ENCODE measurements at regions not wholly inside any gene's neighbourhood (a gene's known extent, or its start where the extent isn't known, plus 50 kb on each side); places are given as distances from the start of the nearest gene placed in this dataset.

DNA sequence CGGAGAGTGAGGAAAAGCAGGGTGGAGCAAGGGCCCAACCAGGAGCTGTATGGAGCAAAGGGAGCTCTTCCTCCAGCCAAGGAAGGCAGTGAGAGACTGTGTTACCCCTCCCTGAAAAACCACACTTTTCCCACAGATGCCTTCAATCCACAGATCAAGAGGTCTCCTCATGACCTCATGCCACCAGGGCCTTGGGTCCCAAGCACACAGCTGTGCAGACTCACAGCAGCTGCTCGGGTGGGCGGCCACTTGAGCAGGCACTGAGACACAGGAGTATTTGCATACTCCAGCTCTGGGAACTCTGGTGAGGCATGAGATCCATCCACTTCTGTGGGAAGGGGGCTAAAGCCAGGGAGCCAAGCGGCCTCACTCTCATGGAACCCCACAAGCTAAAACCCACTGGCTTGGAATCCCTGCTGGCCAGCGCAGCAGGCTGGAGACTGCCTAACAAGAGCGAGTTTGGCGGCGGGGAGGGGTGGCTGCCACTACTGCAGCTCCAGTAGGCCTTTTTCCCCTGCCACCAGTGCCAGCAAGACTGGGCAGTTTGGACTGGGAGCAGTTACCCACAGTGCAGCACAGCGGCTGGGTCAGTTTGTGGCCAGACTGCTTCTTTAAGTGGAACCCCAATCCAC, 880.6 kb upstream of the ARPP21 start:
- TF ChIP-seq CTCF (IDR thresholded peaks at IDR 0.05; ENCODE audit: insufficient read depth, low read length) (no peak), POLR2AphosphoS5 (IDR thresholded peaks at IDR 0.05; ENCODE audit: low read depth) (no peak), GABPA (IDR thresholded peaks at IDR 0.05; ENCODE audit: low read depth) (no peak), SPI1 (IDR thresholded peaks at IDR 0.05; ENCODE audit: borderline replicate concordance, low read depth) (no peak)
- TF ChIP-seq, protein P1, sequence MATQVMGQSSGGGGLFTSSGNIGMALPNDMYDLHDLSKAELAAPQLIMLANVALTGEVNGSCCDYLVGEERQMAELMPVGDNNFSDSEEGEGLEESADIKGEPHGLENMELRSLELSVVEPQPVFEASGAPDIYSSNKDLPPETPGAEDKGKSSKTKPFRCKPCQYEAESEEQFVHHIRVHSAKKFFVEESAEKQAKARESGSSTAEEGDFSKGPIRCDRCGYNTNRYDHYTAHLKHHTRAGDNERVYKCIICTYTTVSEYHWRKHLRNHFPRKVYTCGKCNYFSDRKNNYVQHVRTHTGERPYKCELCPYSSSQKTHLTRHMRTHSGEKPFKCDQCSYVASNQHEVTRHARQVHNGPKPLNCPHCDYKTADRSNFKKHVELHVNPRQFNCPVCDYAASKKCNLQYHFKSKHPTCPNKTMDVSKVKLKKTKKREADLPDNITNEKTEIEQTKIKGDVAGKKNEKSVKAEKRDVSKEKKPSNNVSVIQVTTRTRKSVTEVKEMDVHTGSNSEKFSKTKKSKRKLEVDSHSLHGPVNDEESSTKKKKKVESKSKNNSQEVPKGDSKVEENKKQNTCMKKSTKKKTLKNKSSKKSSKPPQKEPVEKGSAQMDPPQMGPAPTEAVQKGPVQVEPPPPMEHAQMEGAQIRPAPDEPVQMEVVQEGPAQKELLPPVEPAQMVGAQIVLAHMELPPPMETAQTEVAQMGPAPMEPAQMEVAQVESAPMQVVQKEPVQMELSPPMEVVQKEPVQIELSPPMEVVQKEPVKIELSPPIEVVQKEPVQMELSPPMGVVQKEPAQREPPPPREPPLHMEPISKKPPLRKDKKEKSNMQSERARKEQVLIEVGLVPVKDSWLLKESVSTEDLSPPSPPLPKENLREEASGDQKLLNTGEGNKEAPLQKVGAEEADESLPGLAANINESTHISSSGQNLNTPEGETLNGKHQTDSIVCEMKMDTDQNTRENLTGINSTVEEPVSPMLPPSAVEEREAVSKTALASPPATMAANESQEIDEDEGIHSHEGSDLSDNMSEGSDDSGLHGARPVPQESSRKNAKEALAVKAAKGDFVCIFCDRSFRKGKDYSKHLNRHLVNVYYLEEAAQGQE (IDR thresholded peaks at IDR 0.05; ENCODE audit: insufficient replicate concordance, low read depth) = no peak

Data from HL-60 (cell line).